Stomach (tissue), 4 donors: ENCODE measurements at regions not wholly inside any gene's neighbourhood (a gene's known extent, or its start where the extent isn't known, plus 50 kb on each side); places are given as distances from the start of the nearest gene placed in this dataset.

Source experiments
- CTCF ChIP-seq, 7 experiments: fragments of 450-650 bp in 4 of 7; fragments of 200-600 bp in 3 of 7; sonication (generic) in 3 of 7; IDR thresholded peaks; one replicate each; pipeline ENCODE4 v1.5.1; 2016 to 2019; ENCODE audit warnings: antibody characterized with exemption in 7 of 7, control low read depth in 2 of 7, mild to moderate bottlenecking in 1 of 7
- EP300 ChIP-seq: sonication (generic); formaldehyde crosslinking; IDR thresholded peaks from one replicate; pipeline ENCODE4 v1.6.1; 2017; ENCODE audit warnings: antibody characterized with exemption
- POLR2A ChIP-seq, 4 donors: fragments of 450-650 bp; IDR thresholded peaks; one replicate each; pipeline ENCODE4 v1.6.1; 2016; ENCODE audit warnings: antibody characterized with exemption in 4 of 4, control low read depth in 2 of 4, mild to moderate bottlenecking in 1 of 4, moderate library complexity in 1 of 4
- POLR2AphosphoS5 ChIP-seq, 3 donors: sonication (generic); formaldehyde crosslinking; IDR thresholded peaks; one replicate each; pipeline ENCODE4 v1.6.1; 2016; ENCODE audit warnings: antibody characterized with exemption in 3 of 3

GRCh38 chr1:91585502-91585901 lies 84.9 kb downstream of the CDC7 start:
- no peak for TF ChIP-seq POLR2A (IDR thresholded peaks at IDR 0.05)
- TF ChIP-seq CTCF (IDR thresholded peaks at IDR 0.05) = no peak
- no peak for TF ChIP-seq EP300
- no peak for TF ChIP-seq POLR2AphosphoS5 (IDR thresholded peaks at IDR 0.05)
